ENCODE measurements at regions not wholly inside any gene's neighbourhood (a gene's known extent, or its start where the extent isn't known, plus 50 kb on each side); places are given as distances from the start of the nearest gene placed in this dataset.

- Histone ChIP-seq H3K36me3 (ENCODE audit: control insufficient read depth, insufficient read depth, low read length, severe bottlenecking) (no peaks in the 10 kb centered on the region), H3K4me1 (ENCODE audit: control insufficient read depth, insufficient read depth, low read length) (no peaks in the 10 kb centered on the region), H3K9ac (ENCODE audit: low read length) (no peak overlapping the region), H3K27me3 (replicated peaks; ENCODE audit: control insufficient read depth, insufficient read depth, low read length) (no peaks in the 10 kb centered on the region), H3K4me3 (ENCODE audit: low read length) (no peak overlapping the region), H3K9me3 (ENCODE audit: control insufficient read depth, low read length) (peaks cover 4% of the 10 kb centered on the region)
- DNase-seq (ENCODE audit: low read depth) = no peak
These were observed 164.3 kb downstream of the AASDHPPT start for GRCh38 chr11:106241601-106242257.

- Histone ChIP-seq H3K36me3 (ENCODE audit: control insufficient read depth, insufficient read depth, low read length, severe bottlenecking) (no peaks in the 10 kb centered on the region), H3K9ac (ENCODE audit: low read length) (no peak overlapping the region), H3K27me3 (replicated peaks; ENCODE audit: control insufficient read depth, insufficient read depth, low read length) (no peaks in the 10 kb centered on the region), H3K4me3 (ENCODE audit: low read length) (no peak overlapping the region), H3K4me1 (ENCODE audit: control insufficient read depth, insufficient read depth, low read length) (no peaks in the 10 kb centered on the region), H3K9me3 (ENCODE audit: control insufficient read depth, low read length) (peaks cover 5% of the 10 kb centered on the region)
- peak; percentile 47 for DNase-seq (ENCODE audit: low read depth)
These were observed 165.4 kb downstream of the AASDHPPT start for GRCh38 chr11:106242718-106243415.

- Histone ChIP-seq H3K9ac (ENCODE audit: low read length) (no peak overlapping the region), H3K4me1 (ENCODE audit: control insufficient read depth, insufficient read depth, low read length) (no peaks in the 10 kb centered on the region), H3K4me3 (ENCODE audit: low read length) (no peak overlapping the region), H3K36me3 (ENCODE audit: control insufficient read depth, insufficient read depth, low read length, severe bottlenecking) (no peaks in the 10 kb centered on the region), H3K9me3 (ENCODE audit: control insufficient read depth, low read length) (peaks cover 5% of the 10 kb centered on the region), H3K27me3 (replicated peaks; ENCODE audit: control insufficient read depth, insufficient read depth, low read length) (no peaks in the 10 kb centered on the region)
- no peak for DNase-seq (ENCODE audit: low read depth)
These were observed 169.0 kb downstream of the AASDHPPT start for GRCh38 chr11:106246495-106246894.

DNA sequence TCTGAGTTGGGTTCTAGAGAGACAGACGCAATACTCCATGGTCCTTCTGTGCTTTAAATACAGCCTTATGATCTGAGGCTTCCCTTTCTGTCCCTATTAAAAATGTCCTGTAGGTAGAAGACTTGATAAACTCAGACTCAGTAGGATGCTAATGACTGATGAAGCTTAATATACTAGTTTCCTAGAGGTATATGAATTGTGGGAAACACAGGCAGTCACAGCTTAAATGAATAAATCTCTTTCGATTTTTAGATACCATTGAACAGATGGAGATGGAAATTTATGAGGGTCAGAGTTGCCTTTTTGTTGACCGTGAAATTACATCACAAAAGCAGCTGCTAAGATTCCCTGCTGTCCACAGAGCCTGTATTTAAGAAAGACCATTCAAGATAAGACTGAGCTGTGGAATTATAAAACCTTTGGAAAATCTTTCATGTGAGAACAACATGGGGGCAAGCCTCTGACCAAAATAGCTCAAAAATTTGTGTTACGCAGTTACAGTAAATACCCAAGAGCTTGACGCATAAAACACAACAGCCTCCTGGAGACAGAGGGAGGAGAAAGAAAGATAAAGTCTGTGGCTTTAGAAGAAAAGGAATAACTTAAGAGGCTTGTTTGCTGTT, 172.3 kb downstream of the AASDHPPT start:
- no peaks in the 10 kb centered on the region for H3K27me3 ChIP-seq (replicated peaks; ENCODE audit: control insufficient read depth, insufficient read depth, low read length)
- no peaks in the 10 kb centered on the region for H3K36me3 ChIP-seq (ENCODE audit: control insufficient read depth, insufficient read depth, low read length, severe bottlenecking)
- H3K9me3 ChIP-seq (ENCODE audit: control insufficient read depth, low read length) = peaks cover 5% of the 10 kb centered on the region
- H3K4me1 ChIP-seq (ENCODE audit: control insufficient read depth, insufficient read depth, low read length) = no peaks in the 10 kb centered on the region
- H3K9ac ChIP-seq (ENCODE audit: low read length) = no peak overlapping the region
- no peak overlapping the region for H3K4me3 ChIP-seq (ENCODE audit: low read length)
- DNase-seq (ENCODE audit: low read depth) = no peak

- no peak for DNase-seq (ENCODE audit: low read depth)
- Histone ChIP-seq H3K9me3 (ENCODE audit: control insufficient read depth, low read length) (peaks cover 3% of the 10 kb centered on the region), H3K4me1 (ENCODE audit: control insufficient read depth, insufficient read depth, low read length) (no peaks in the 10 kb centered on the region), H3K36me3 (ENCODE audit: control insufficient read depth, insufficient read depth, low read length, severe bottlenecking) (no peaks in the 10 kb centered on the region), H3K27me3 (replicated peaks; ENCODE audit: control insufficient read depth, insufficient read depth, low read length) (no peaks in the 10 kb centered on the region), H3K4me3 (ENCODE audit: low read length) (no peak overlapping the region), H3K9ac (ENCODE audit: low read length) (no peak overlapping the region)
These were observed 185.4 kb downstream of the AASDHPPT start for GRCh38 chr11:106262852-106263251.

GRCh38 chr11:106263527-106263926, 186.1 kb downstream of the AASDHPPT start:
- no peak overlapping the region for H3K4me3 ChIP-seq (ENCODE audit: low read length)
- H3K9me3 ChIP-seq (ENCODE audit: control insufficient read depth, low read length) = peaks cover 3% of the 10 kb centered on the region
- DNase-seq (ENCODE audit: low read depth) = no peak
- no peak overlapping the region for H3K9ac ChIP-seq (ENCODE audit: low read length)
- no peaks in the 10 kb centered on the region for H3K27me3 ChIP-seq (replicated peaks; ENCODE audit: control insufficient read depth, insufficient read depth, low read length)
- no peaks in the 10 kb centered on the region for H3K36me3 ChIP-seq (ENCODE audit: control insufficient read depth, insufficient read depth, low read length, severe bottlenecking)
- no peaks in the 10 kb centered on the region for H3K4me1 ChIP-seq (ENCODE audit: control insufficient read depth, insufficient read depth, low read length)

GRCh38 chr11:106271086-106271485, 193.6 kb downstream of the AASDHPPT start:
- no peak for DNase-seq (ENCODE audit: low read depth)
- H3K36me3 ChIP-seq (ENCODE audit: control insufficient read depth, insufficient read depth, low read length, severe bottlenecking) = no peaks in the 10 kb centered on the region
- no peak overlapping the region for H3K4me3 ChIP-seq (ENCODE audit: low read length)
- no peak overlapping the region for H3K9ac ChIP-seq (ENCODE audit: low read length)
- peaks cover 3% of the 10 kb centered on the region for H3K9me3 ChIP-seq (ENCODE audit: control insufficient read depth, low read length)
- H3K4me1 ChIP-seq (ENCODE audit: control insufficient read depth, insufficient read depth, low read length) = peaks cover 3% of the 10 kb centered on the region
- no peaks in the 10 kb centered on the region for H3K27me3 ChIP-seq (replicated peaks; ENCODE audit: control insufficient read depth, insufficient read depth, low read length)

GRCh38 chr11:106271686-106272085, 194.2 kb downstream of the AASDHPPT start:
- no peak for DNase-seq (ENCODE audit: low read depth)
- H3K9ac ChIP-seq (ENCODE audit: low read length) = no peak overlapping the region
- no peak overlapping the region for H3K4me3 ChIP-seq (ENCODE audit: low read length)
- H3K9me3 ChIP-seq (ENCODE audit: control insufficient read depth, low read length) = peaks cover 3% of the 10 kb centered on the region
- peaks cover 3% of the 10 kb centered on the region for H3K4me1 ChIP-seq (ENCODE audit: control insufficient read depth, insufficient read depth, low read length)
- no peaks in the 10 kb centered on the region for H3K36me3 ChIP-seq (ENCODE audit: control insufficient read depth, insufficient read depth, low read length, severe bottlenecking)
- H3K27me3 ChIP-seq (replicated peaks; ENCODE audit: control insufficient read depth, insufficient read depth, low read length) = no peaks in the 10 kb centered on the region

- H3K9ac ChIP-seq (ENCODE audit: low read length) = no peak overlapping the region
- H3K4me1 ChIP-seq (ENCODE audit: control insufficient read depth, insufficient read depth, low read length) = peaks cover 18% of the 10 kb centered on the region
- peak; percentile 27 for DNase-seq (ENCODE audit: low read depth)
- H3K36me3 ChIP-seq (ENCODE audit: control insufficient read depth, insufficient read depth, low read length, severe bottlenecking) = no peaks in the 10 kb centered on the region
- H3K9me3 ChIP-seq (ENCODE audit: control insufficient read depth, low read length) = no peaks in the 10 kb centered on the region
- no peak overlapping the region for H3K4me3 ChIP-seq (ENCODE audit: low read length)
- no peaks in the 10 kb centered on the region for H3K27me3 ChIP-seq (replicated peaks; ENCODE audit: control insufficient read depth, insufficient read depth, low read length)
These were observed 197.7 kb downstream of the AASDHPPT start for GRCh38 chr11:106275151-106275550.

GRCh38 chr11:106276126-106276525, 198.7 kb downstream of the AASDHPPT start:
- no peaks in the 10 kb centered on the region for H3K9me3 ChIP-seq (ENCODE audit: control insufficient read depth, low read length)
- DNase-seq (ENCODE audit: low read depth) = peak; percentile 44
- H3K9ac ChIP-seq (ENCODE audit: low read length) = no peak overlapping the region

GRCh38 chr11:106276859-106277436, 199.5 kb downstream of the AASDHPPT start:
- Histone ChIP-seq H3K27me3 (replicated peaks; ENCODE audit: control insufficient read depth, insufficient read depth, low read length) (no peaks in the 10 kb centered on the region), H3K36me3 (ENCODE audit: control insufficient read depth, insufficient read depth, low read length, severe bottlenecking) (no peaks in the 10 kb centered on the region), H3K9me3 (ENCODE audit: control insufficient read depth, low read length) (no peaks in the 10 kb centered on the region), H3K4me1 (ENCODE audit: control insufficient read depth, insufficient read depth, low read length) (peaks cover 18% of the 10 kb centered on the region), H3K4me3 (ENCODE audit: low read length) (no peak overlapping the region), H3K9ac (ENCODE audit: low read length) (no peak overlapping the region)
- DNase-seq (ENCODE audit: low read depth) = peak; percentile 19

More at GRCh38 chr11:106276126-106276525, 198.7 kb downstream of the AASDHPPT start:
- Histone ChIP-seq H3K27me3 (replicated peaks; ENCODE audit: control insufficient read depth, insufficient read depth, low read length) (no peaks in the 10 kb centered on the region), H3K4me3 (ENCODE audit: low read length) (no peak overlapping the region), H3K36me3 (ENCODE audit: control insufficient read depth, insufficient read depth, low read length, severe bottlenecking) (no peaks in the 10 kb centered on the region), H3K4me1 (ENCODE audit: control insufficient read depth, insufficient read depth, low read length) (peaks cover 18% of the 10 kb centered on the region)

Data from adipocyte (in vitro differentiated cells).